Peyer's patch (tissue), 4 donors: ENCODE measurements at regions not wholly inside any gene's neighbourhood (a gene's known extent, or its start where the extent isn't known, plus 50 kb on each side); places are given as distances from the start of the nearest gene placed in this dataset.

Source experiments
- CTCF ChIP-seq, 6 experiments: fragments of 450-650 bp in 4 of 6; fragments of 200-600 bp in 2 of 6; sonication (generic) in 1 of 6; IDR thresholded peaks; one replicate each; pipeline ENCODE4 v1.5.1; 2017 to 2019; ENCODE audit warnings: antibody characterized with exemption in 6 of 6, mild to moderate bottlenecking in 3 of 6, moderate library complexity in 1 of 6
- POLR2A ChIP-seq, 2 donors: fragments of 450-650 bp; IDR thresholded peaks; one replicate each; pipeline ENCODE4 v1.5.1; 2017; ENCODE audit warnings: antibody characterized with exemption in 2 of 2, mild to moderate bottlenecking in 2 of 2, moderate library complexity in 2 of 2

GRCh38 chr2:16218625-16219024, 278.3 kb downstream of the MYCN start:
- TF ChIP-seq CTCF (IDR thresholded peaks at IDR 0.05): peak in 4 of 6 experiments; percentile 16 to 66 (median 56)
- no peak for TF ChIP-seq POLR2A (IDR thresholded peaks at IDR 0.05)
